HEK293 (cell line): ENCODE measurements at regions not wholly inside any gene's neighbourhood (a gene's known extent, or its start where the extent isn't known, plus 50 kb on each side); places are given as distances from the start of the nearest gene placed in this dataset.

Experiments used
- EGR2 ChIP-seq: fragments of 450-650 bp; formaldehyde crosslinking; IDR thresholded peaks from 2 replicates; pipeline ENCODE4 v1.5.1; 2016; ENCODE audit warnings: low read depth, missing biosample characterization, missing genetic modification characterization
- MZF1 ChIP-seq: fragments of 450-650 bp; formaldehyde crosslinking; IDR thresholded peaks from 2 replicates; pipeline ENCODE4 v1.5.1; 2017; ENCODE audit warnings: missing biosample characterization, missing genetic modification characterization, borderline replicate concordance
- ZBTB7A ChIP-seq: fragments of 450-650 bp; formaldehyde crosslinking; IDR thresholded peaks from 2 replicates; pipeline ENCODE4 v1.5.1; 2016; ENCODE audit warnings: low read depth, missing biosample characterization, missing genetic modification characterization
- ZIC2 ChIP-seq: fragments of 450-650 bp; formaldehyde crosslinking; IDR thresholded peaks from 2 replicates; pipeline ENCODE4 v1.5.1; 2016; ENCODE audit warnings: missing biosample characterization, missing genetic modification characterization
- ZNF121 ChIP-seq: fragments of 450-650 bp; formaldehyde crosslinking; IDR thresholded peaks from 2 replicates; pipeline ENCODE4 v1.5.1; 2016; ENCODE audit warnings: missing biosample characterization, missing genetic modification characterization
- ZNF248 ChIP-seq: fragments of 450-650 bp; formaldehyde crosslinking; IDR thresholded peaks from 2 replicates; pipeline ENCODE4 v1.5.1; 2017; ENCODE audit warnings: missing biosample characterization, missing genetic modification characterization
- ZNF274 ChIP-seq, 2 experiments: fragments of 200-500 bp in 1 of 2; fragments of 450-650 bp in 1 of 2; sonication (Bioruptor generic) in 1 of 2; formaldehyde crosslinking in 1 of 2; IDR thresholded peaks; 2 replicates each; pipeline versions ENCODE4 v1.5.1 to v1.6.1; 2014 to 2016; ENCODE audit warnings: borderline replicate concordance in 1 of 2, inconsistent platforms in 1 of 2, low read length in 1 of 2, missing biosample characterization in 1 of 2, missing genetic modification characterization in 1 of 2
- ZNF555 ChIP-seq: fragments of 450-650 bp; formaldehyde crosslinking; conservative IDR thresholded peaks from 2 replicates; pipeline ENCODE4 v1.5.1; 2017; ENCODE audit warnings: missing biosample characterization, mild to moderate bottlenecking, missing genetic modification characterization, inconsistent platforms
- ZNF585B ChIP-seq: fragments of 450-650 bp; formaldehyde crosslinking; IDR thresholded peaks from 2 replicates; pipeline ENCODE4 v1.5.1; 2016; ENCODE audit warnings: missing biosample characterization, missing genetic modification characterization
- ZXDB ChIP-seq: fragments of 450-650 bp; formaldehyde crosslinking; IDR thresholded peaks from 2 replicates; pipeline ENCODE4 v1.5.1; 2016; ENCODE audit warnings: missing biosample characterization, missing genetic modification characterization
- TF ChIP-seq, protein P1 (sequence below): fragments of 450-650 bp; formaldehyde crosslinking; IDR thresholded peaks from 2 replicates; pipeline ENCODE4 v1.5.1; 2016; ENCODE audit warnings: missing biosample characterization, missing genetic modification characterization
- TF ChIP-seq, protein P2 (sequence below): fragments of 450-650 bp; formaldehyde crosslinking; IDR thresholded peaks from 2 replicates; pipeline ENCODE4 v1.5.0; 2017; ENCODE audit warnings: missing biosample characterization, missing genetic modification characterization, borderline replicate concordance
- TF ChIP-seq, protein P3 (sequence below): fragments of 450-650 bp; formaldehyde crosslinking; IDR thresholded peaks from 2 replicates; pipeline ENCODE4 v1.5.1; 2016; ENCODE audit warnings: missing biosample characterization, missing genetic modification characterization
- TF ChIP-seq, protein P4 (sequence below): fragments of 450-650 bp; formaldehyde crosslinking; IDR thresholded peaks from 2 replicates; pipeline ENCODE4 v1.5.1; 2016; ENCODE audit warnings: missing biosample characterization, missing genetic modification characterization

DNA sequence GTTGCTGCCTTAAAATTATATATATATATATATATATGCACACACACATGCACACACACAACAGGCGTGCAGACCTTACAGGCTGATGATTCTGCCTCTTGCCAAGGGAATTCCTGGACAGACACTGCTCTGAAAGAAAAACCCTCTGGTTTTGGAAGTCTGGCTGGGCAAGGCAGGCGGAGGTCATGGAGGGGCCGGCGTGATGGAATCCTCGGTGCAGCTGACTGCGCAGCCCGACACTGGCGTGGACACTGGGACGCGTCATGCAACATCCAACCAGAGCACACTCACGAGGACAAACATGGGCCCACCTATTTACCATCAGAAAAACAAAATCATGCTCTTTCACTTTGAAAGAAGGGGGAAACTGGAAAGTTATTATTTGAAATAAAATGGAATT, 235.3 kb downstream of the ZNF516 start:
- TF ChIP-seq, protein P1, sequence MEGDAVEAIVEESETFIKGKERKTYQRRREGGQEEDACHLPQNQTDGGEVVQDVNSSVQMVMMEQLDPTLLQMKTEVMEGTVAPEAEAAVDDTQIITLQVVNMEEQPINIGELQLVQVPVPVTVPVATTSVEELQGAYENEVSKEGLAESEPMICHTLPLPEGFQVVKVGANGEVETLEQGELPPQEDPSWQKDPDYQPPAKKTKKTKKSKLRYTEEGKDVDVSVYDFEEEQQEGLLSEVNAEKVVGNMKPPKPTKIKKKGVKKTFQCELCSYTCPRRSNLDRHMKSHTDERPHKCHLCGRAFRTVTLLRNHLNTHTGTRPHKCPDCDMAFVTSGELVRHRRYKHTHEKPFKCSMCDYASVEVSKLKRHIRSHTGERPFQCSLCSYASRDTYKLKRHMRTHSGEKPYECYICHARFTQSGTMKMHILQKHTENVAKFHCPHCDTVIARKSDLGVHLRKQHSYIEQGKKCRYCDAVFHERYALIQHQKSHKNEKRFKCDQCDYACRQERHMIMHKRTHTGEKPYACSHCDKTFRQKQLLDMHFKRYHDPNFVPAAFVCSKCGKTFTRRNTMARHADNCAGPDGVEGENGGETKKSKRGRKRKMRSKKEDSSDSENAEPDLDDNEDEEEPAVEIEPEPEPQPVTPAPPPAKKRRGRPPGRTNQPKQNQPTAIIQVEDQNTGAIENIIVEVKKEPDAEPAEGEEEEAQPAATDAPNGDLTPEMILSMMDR (tag by site-specific recombination) = no peak
- TF ChIP-seq ZNF274 (IDR thresholded peaks at IDR 0.05; ENCODE audit: low read length) (no peak), ZNF274 (tag by site-specific recombination; IDR thresholded peaks at IDR 0.05; ENCODE audit: borderline replicate concordance) (no peak), EGR2 (tag by site-specific recombination) (no peak), ZNF585B (tag by site-specific recombination) (no peak), ZXDB (no peak), ZIC2 (tag by site-specific recombination) (no peak), MZF1 (tag by site-specific recombination) (no peak), ZNF248 (tag by site-specific recombination) (no peak), ZNF121 (no peak), ZBTB7A (tag by site-specific recombination) (no peak), ZNF555 (tag by site-specific recombination) (no peak)
- TF ChIP-seq, protein P2, sequence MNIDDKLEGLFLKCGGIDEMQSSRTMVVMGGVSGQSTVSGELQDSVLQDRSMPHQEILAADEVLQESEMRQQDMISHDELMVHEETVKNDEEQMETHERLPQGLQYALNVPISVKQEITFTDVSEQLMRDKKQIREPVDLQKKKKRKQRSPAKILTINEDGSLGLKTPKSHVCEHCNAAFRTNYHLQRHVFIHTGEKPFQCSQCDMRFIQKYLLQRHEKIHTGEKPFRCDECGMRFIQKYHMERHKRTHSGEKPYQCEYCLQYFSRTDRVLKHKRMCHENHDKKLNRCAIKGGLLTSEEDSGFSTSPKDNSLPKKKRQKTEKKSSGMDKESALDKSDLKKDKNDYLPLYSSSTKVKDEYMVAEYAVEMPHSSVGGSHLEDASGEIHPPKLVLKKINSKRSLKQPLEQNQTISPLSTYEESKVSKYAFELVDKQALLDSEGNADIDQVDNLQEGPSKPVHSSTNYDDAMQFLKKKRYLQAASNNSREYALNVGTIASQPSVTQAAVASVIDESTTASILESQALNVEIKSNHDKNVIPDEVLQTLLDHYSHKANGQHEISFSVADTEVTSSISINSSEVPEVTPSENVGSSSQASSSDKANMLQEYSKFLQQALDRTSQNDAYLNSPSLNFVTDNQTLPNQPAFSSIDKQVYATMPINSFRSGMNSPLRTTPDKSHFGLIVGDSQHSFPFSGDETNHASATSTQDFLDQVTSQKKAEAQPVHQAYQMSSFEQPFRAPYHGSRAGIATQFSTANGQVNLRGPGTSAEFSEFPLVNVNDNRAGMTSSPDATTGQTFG = no peak
- TF ChIP-seq, protein P3, sequence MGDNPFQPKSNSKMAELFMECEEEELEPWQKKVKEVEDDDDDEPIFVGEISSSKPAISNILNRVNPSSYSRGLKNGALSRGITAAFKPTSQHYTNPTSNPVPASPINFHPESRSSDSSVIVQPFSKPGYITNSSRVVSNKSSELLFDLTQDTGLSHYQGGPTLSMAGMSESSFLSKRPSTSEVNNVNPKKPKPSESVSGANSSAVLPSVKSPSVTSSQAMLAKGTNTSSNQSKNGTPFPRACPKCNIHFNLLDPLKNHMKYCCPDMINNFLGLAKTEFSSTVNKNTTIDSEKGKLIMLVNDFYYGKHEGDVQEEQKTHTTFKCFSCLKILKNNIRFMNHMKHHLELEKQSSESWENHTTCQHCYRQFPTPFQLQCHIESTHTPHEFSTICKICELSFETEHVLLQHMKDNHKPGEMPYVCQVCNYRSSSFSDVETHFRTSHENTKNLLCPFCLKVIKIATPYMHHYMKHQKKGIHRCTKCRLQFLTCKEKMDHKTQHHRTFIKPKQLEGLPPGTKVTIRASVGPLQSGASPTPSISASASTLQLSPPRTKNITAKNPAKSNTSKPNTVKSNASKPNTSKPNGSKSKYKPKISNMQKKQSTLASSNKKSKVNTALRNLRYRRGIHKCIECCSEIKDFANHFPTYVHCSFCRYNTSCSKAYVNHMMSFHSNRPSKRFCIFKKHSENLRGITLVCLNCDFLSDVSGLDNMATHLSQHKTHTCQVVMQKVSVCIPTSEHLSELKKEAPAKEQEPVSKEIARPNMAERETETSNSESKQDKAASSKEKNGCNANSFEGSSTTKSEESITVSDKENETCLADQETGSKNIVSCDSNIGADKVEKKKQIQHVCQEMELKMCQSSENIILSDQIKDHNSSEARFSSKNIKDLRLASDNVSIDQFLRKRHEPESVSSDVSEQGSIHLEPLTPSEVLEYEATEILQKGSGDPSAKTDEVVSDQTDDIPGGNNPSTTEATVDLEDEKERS (tag by site-specific recombination) = no peak
- TF ChIP-seq, protein P4, sequence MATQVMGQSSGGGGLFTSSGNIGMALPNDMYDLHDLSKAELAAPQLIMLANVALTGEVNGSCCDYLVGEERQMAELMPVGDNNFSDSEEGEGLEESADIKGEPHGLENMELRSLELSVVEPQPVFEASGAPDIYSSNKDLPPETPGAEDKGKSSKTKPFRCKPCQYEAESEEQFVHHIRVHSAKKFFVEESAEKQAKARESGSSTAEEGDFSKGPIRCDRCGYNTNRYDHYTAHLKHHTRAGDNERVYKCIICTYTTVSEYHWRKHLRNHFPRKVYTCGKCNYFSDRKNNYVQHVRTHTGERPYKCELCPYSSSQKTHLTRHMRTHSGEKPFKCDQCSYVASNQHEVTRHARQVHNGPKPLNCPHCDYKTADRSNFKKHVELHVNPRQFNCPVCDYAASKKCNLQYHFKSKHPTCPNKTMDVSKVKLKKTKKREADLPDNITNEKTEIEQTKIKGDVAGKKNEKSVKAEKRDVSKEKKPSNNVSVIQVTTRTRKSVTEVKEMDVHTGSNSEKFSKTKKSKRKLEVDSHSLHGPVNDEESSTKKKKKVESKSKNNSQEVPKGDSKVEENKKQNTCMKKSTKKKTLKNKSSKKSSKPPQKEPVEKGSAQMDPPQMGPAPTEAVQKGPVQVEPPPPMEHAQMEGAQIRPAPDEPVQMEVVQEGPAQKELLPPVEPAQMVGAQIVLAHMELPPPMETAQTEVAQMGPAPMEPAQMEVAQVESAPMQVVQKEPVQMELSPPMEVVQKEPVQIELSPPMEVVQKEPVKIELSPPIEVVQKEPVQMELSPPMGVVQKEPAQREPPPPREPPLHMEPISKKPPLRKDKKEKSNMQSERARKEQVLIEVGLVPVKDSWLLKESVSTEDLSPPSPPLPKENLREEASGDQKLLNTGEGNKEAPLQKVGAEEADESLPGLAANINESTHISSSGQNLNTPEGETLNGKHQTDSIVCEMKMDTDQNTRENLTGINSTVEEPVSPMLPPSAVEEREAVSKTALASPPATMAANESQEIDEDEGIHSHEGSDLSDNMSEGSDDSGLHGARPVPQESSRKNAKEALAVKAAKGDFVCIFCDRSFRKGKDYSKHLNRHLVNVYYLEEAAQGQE (tag by site-specific recombination) = no peak
